A673 (cell line): ENCODE measurements at regions not wholly inside any gene's neighbourhood (a gene's known extent, or its start where the extent isn't known, plus 50 kb on each side); places are given as distances from the start of the nearest gene placed in this dataset.

Experiments used
- CTCF ChIP-seq: fragments of 300-800, 200-600 bp; sonication (generic); conservative IDR thresholded peaks from 2 replicates; pipeline ENCODE4 v1.5.1; 2017; ENCODE audit warnings: low read depth, mild to moderate bottlenecking, antibody characterized with exemption, low read length, moderate library complexity, mixed read lengths
- EZH2 ChIP-seq: fragments of 200-600 bp; sonication (generic); IDR thresholded peaks from 2 replicates; pipeline ENCODE4 v1.6.1; 2017; ENCODE audit warnings: borderline replicate concordance, low read depth, mild to moderate bottlenecking, mixed read lengths, antibody characterized with exemption, low read length; ENCODE audit not compliant: poor library complexity, severe bottlenecking

- TF ChIP-seq CTCF (no peak), EZH2 (no peak)
These were observed 87.3 kb upstream of the CACUL1 start for GRCh38 chr10:118841881-118842605.
